B cell (primary cell): ENCODE measurements at regions not wholly inside any gene's neighbourhood (a gene's known extent, or its start where the extent isn't known, plus 50 kb on each side); places are given as distances from the start of the nearest gene placed in this dataset.

ENCODE experiments used
- ATAC-seq: fragments of 200-7000 bp; cut with Tn5 transposase; one replicate; pipeline ENCODE4 v1.10.0; 2021; ENCODE audit warnings: low read depth, mild to moderate bottlenecking, moderate number of reproducible peaks, moderate library complexity
- CTCF ChIA-PET: fragments of 350-600 bp; sonication (Branson Sonifier 250); formaldehyde crosslinking; loops from one replicate; lab custom pipeline; 2021; ENCODE audit warnings: antibody characterized with exemption, inconsistent platforms; lab: Charles Lee
- POLR2A ChIA-PET: fragments of 350-600 bp; sonication (Branson Sonifier 250); formaldehyde crosslinking; loops from one replicate; lab custom pipeline; 2021; ENCODE audit warnings: antibody characterized with exemption; lab: Charles Lee
- DNase-seq: peaks from one replicate; pipeline ENCODE4 v3.0.0; 2013
- H2AFZ ChIP-seq: 2 replicates; pipeline ENCODE4 v1.6.1; 2012; ENCODE audit warnings: mild to moderate bottlenecking, low read depth, low read length; ENCODE audit not compliant: insufficient read depth, poor library complexity, severe bottlenecking
- H3K27ac ChIP-seq, 2 donors: 1 replicate in 1 of 2; 2 replicates in 1 of 2; pipeline ENCODE4 v1.5.1; 2012 to 2013; ENCODE audit warnings: low read length in 2 of 2, mild to moderate bottlenecking in 2 of 2, moderate library complexity in 1 of 2
- H3K27me3 ChIP-seq, 4 experiments: fragments of 200-600 bp in 1 of 4; sonication (generic) in 1 of 4; replicated peaks in 1 of 4; 1 replicate in 2 of 4; 2 replicates in 2 of 4; pipeline versions ENCODE4 v1.6.1 to v1.7.0; 2013 to 2016; ENCODE audit warnings: low read length in 3 of 4, mild to moderate bottlenecking in 2 of 4, mixed read lengths in 1 of 4, moderate library complexity in 1 of 4; ENCODE audit not compliant: insufficient read depth in 4 of 4, control insufficient read depth in 3 of 4; ENCODE audit errors: control extremely low read depth in 1 of 4
- H3K36me3 ChIP-seq, 2 experiments: replicated peaks in 1 of 2; 1 replicate in 1 of 2; 2 replicates in 1 of 2; pipeline versions ENCODE4 v1.6.1 to v1.7.1; 2013; ENCODE audit warnings: low read length in 1 of 2; ENCODE audit not compliant: insufficient read depth in 2 of 2, control insufficient read depth in 1 of 2; ENCODE audit errors: control extremely low read depth in 1 of 2, extremely low read depth in 1 of 2
- H3K4me1 ChIP-seq, 2 donors: fragments of 200-600 bp in 1 of 2; sonication (generic) in 1 of 2; 1 replicate in 1 of 2; 2 replicates in 1 of 2; pipeline versions ENCODE4 v1.5.1 to v1.6.1; 2013 to 2017; ENCODE audit warnings: low read length in 2 of 2; ENCODE audit not compliant: control insufficient read depth in 2 of 2, insufficient read depth in 2 of 2
- H3K4me2 ChIP-seq: replicated peaks from 2 replicates; pipeline ENCODE3; 2012; ENCODE audit warnings: mild to moderate bottlenecking, low read depth, low read length; ENCODE audit not compliant: poor library complexity, severe bottlenecking
- H3K4me3 ChIP-seq, 5 experiments: fragments of 200-600 bp in 1 of 5; sonication (generic) in 1 of 5; 1 replicate in 3 of 5; 2 replicates in 2 of 5; pipeline versions ENCODE4 v1.5.1 to v1.7.0; 2011 to 2016; ENCODE audit warnings: low read length in 4 of 5, mild to moderate bottlenecking in 4 of 5, low read depth in 2 of 5, control low read depth in 1 of 5, moderate library complexity in 1 of 5; ENCODE audit not compliant: insufficient read depth in 1 of 5; ENCODE audit errors: control extremely low read depth in 1 of 5, extremely low read depth in 1 of 5
- H3K79me2 ChIP-seq: fragments of 200-600 bp; sonication (generic); one replicate; pipeline ENCODE4 v1.6.0; 2016; ENCODE audit warnings: low read length; ENCODE audit not compliant: control insufficient read depth, insufficient read depth
- H3K9ac ChIP-seq: fragments of 200-600 bp; sonication (generic); 2 replicates; pipeline ENCODE4 v1.6.1; 2017; ENCODE audit warnings: mild to moderate bottlenecking, low read length, moderate library complexity
- H3K9me3 ChIP-seq, 3 donors: one replicate each; pipeline versions ENCODE4 v1.6.1 to v1.7.1; 2013; ENCODE audit warnings: low read length in 2 of 3; ENCODE audit not compliant: control insufficient read depth in 2 of 3, insufficient read depth in 1 of 3; ENCODE audit errors: control extremely low read depth in 1 of 3
- H4K20me1 ChIP-seq: 2 replicates; pipeline ENCODE4 v1.6.0; 2012; ENCODE audit warnings: mild to moderate bottlenecking, low read length; ENCODE audit not compliant: insufficient read depth, control insufficient read depth, poor library complexity, severe bottlenecking
- H3K27ac Mint-ChIP-seq: one replicate; pipeline ENCODE4 v1.8.0; 2021; ENCODE audit warnings: mixed read lengths
- H3K27me3 Mint-ChIP-seq: one replicate; pipeline ENCODE4 v1.8.0; 2021; ENCODE audit warnings: mixed read lengths
- H3K4me1 Mint-ChIP-seq: one replicate; pipeline ENCODE4 v1.8.0; 2021; ENCODE audit warnings: mixed read lengths
- H3K4me3 Mint-ChIP-seq: one replicate; pipeline ENCODE4 v1.8.0; 2021; ENCODE audit warnings: mixed read lengths
- H3K9me3 Mint-ChIP-seq: one replicate; pipeline ENCODE4 v1.8.0; 2022; ENCODE audit warnings: mixed read lengths; ENCODE audit not compliant: insufficient read depth
- EZH2 ChIP-seq: IDR thresholded peaks from 2 replicates; pipeline ENCODE4 v1.6.1; 2012; ENCODE audit warnings: borderline replicate concordance, low read depth, mild to moderate bottlenecking, moderate library complexity, low read length; ENCODE audit not compliant: insufficient read depth, poor library complexity, severe bottlenecking
- WGBS: methylation state at CpG from one replicate; pipeline ENCODE4 v1.1.5; 2013; ENCODE audit warnings: missing lambda C conversion rate; ENCODE audit not compliant: insufficient coverage; 5-methylcytosine and 5-hydroxymethylcytosine counted together
- intact Hi-C: fragments of 100-400 bp; cut with micrococcal nuclease; formaldehyde crosslinking; loops from one replicate; pipeline ENCODE4 v1.10.0; 2022
- TF ChIP-seq, protein P1 (sequence below): fragments of 200-600 bp; IDR thresholded peaks from one replicate; pipeline ENCODE4 v1.8.0; 2022; ENCODE audit warnings: antibody characterized with exemption, mild to moderate bottlenecking

DNA sequence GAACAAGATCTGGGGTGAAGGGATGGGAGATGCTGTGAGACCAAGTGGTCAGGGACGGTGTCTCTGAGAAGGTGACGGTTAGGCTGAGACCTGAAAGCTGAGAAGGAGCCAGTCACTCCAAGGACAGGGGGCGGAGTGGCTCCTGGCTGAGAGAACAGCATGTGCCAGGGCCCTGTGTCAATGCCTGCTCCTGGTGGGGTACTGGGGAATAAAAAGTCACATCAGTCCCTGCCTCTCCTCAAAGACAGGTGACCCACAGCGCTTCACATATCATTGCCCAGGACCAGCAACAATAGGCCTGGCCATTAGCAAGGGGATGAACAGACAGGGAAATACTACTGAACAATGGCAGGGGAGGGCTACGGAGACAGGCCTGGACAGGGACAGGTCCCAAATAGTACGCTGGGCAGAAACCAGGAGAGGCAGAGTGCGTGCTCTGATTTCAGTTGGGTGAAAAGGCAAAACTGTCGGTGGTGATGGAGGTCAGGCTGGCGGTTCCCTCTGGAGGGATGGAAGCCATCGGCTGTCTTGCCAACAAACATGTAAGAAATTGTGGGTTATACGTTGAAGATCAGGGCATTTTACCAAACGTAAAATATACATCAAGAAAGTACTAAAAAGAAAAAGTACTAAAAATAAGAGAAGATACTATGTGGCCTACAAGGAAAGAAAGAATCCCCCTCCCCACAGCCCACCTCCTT, 64.3 kb downstream of the C9orf50 start:
- no peak overlapping the region for H3K9ac ChIP-seq
- DNase-seq (no peak), ATAC-seq (no peak)
- no peaks in the 10 kb centered on the region for H3K36me3 ChIP-seq
- Mint-ChIP-seq H3K27ac (no peak overlapping the region), H3K4me3 (no peak overlapping the region), H3K9me3 (no peaks in the 10 kb centered on the region), H3K4me1 (no peaks in the 10 kb centered on the region), H3K27me3 (peaks cover 31% of the 10 kb centered on the region)
- no peak overlapping the region for H2AFZ ChIP-seq
- H3K9me3 ChIP-seq: no peaks in the 10 kb centered on the region
- no peak overlapping the region for H3K4me2 ChIP-seq
- H3K4me3 ChIP-seq: no peak overlapping the region
- POLR2A ChIA-PET: no interaction called here
- H3K4me1 ChIP-seq: no peaks in the 10 kb centered on the region
- H4K20me1 ChIP-seq: no peaks in the 10 kb centered on the region
- no peak overlapping the region for H3K27ac ChIP-seq
- H3K27me3 ChIP-seq: peaks cover 0 to 17% (median 0%) of the 10 kb centered on the region in 4 experiments
- TF ChIP-seq, protein P1, sequence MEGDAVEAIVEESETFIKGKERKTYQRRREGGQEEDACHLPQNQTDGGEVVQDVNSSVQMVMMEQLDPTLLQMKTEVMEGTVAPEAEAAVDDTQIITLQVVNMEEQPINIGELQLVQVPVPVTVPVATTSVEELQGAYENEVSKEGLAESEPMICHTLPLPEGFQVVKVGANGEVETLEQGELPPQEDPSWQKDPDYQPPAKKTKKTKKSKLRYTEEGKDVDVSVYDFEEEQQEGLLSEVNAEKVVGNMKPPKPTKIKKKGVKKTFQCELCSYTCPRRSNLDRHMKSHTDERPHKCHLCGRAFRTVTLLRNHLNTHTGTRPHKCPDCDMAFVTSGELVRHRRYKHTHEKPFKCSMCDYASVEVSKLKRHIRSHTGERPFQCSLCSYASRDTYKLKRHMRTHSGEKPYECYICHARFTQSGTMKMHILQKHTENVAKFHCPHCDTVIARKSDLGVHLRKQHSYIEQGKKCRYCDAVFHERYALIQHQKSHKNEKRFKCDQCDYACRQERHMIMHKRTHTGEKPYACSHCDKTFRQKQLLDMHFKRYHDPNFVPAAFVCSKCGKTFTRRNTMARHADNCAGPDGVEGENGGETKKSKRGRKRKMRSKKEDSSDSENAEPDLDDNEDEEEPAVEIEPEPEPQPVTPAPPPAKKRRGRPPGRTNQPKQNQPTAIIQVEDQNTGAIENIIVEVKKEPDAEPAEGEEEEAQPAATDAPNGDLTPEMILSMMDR: no peak
- no peak for TF ChIP-seq EZH2
- CTCF ChIA-PET: no interaction called here
- 97% methylated on average over 8 of the region's 12 CpGs for WGBS
- intact Hi-C loops: no loop called here
- H3K79me2 ChIP-seq: no peaks in the 10 kb centered on the region

DNA sequence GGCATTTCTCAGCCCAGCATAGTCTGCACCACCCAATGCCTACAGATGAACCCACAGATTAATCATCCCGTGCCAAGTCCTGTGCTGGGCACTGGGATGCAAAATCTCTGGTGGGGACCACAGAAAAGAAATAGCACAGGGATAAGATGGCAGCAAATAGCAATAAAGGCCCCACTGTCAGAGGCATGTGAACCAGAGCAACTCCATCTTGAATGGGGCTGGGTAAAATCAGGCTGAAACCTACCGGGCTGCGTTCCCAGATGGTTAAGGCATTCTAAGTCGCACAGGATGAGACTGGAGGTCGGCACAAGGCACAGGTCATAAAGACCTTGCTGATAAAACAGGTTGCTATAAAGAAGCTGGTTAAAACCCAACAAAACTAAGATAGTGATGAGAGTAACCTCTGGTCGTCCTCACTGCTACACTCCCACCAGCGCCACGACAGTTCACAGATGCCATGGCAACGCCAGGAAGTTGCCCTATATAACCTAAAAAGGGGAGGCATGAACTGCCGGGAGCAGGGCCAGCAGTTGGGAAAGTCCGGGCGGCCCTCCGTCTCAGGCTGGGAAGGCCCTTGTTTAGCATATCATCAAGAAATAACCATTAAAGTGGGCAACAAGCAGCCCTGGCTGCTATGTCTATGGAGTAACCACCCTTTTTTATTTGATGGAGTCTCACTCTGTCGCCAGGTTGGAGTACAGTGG, 65.2 kb downstream of the C9orf50 start:
- Histone ChIP-seq H3K9me3 (no peaks in the 10 kb centered on the region), H2AFZ (no peak overlapping the region), H4K20me1 (no peaks in the 10 kb centered on the region), H3K9ac (no peak overlapping the region), H3K36me3 (no peaks in the 10 kb centered on the region), H3K4me1 (no peaks in the 10 kb centered on the region), H3K27ac (no peak overlapping the region), H3K79me2 (no peaks in the 10 kb centered on the region), H3K4me3 (no peak overlapping the region), H3K27me3 (peaks cover 0 to 24% (median under 1%) of the 10 kb centered on the region in 4 experiments), H3K4me2 (no peak overlapping the region)
- no peak overlapping the region for H3K4me3 Mint-ChIP-seq
- ATAC-seq: no peak
- 91% methylated on average over 9 of the region's 14 CpGs for whole genome bisulfite sequencing
- CTCF ChIA-PET: no interaction called here
- DNase-seq: no peak
- peaks cover under 1% of the 10 kb centered on the region for H3K4me1 Mint-ChIP-seq
- TF ChIP-seq, protein P1: no peak
- no peak for TF ChIP-seq EZH2
- no peaks in the 10 kb centered on the region for H3K9me3 Mint-ChIP-seq
- H3K27me3 Mint-ChIP-seq: peaks cover 34% of the 10 kb centered on the region
- H3K27ac Mint-ChIP-seq: no peak overlapping the region
- intact Hi-C loops: no loop called here
- POLR2A ChIA-PET: no interaction called here
